ENCODE measurements at regions not wholly inside any gene's neighbourhood (a gene's known extent, or its start where the extent isn't known, plus 50 kb on each side); places are given as distances from the start of the nearest gene placed in this dataset.

DNA sequence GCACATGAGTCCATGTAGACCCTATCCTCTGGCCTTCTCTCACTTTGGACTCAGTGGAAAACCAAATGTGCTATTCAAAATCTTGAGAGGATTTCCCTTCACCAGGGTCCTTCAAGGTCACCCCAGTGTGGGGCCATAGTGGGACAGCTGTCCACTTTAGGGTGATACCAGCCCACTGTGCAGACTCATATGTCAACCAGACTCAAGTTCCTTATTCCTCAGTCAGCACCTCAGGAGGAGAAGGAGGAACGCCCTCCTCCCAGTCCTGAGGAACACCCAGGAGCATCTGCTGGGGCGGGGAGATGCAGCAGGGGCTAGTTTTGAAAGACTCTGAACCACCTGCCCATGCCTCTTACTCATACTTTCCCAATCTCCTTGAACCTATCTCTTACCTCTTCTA lies 340.9 kb downstream of the MATN1 start:
- TF ChIP-seq POLR2AphosphoS5 (IDR thresholded peaks at IDR 0.05), result no peak
- TF ChIP-seq POLR2A (IDR thresholded peaks at IDR 0.05), result no peak
- TF ChIP-seq CTCF (IDR thresholded peaks at IDR 0.05), result no peak

All from upper lobe of left lung (tissue), 4 donors.